CD4-positive, alpha-beta T cell treated with Interleukin-2 at 100 ng/mL for 4 hours (primary cell): ENCODE measurements at regions not wholly inside any gene's neighbourhood (a gene's known extent, or its start where the extent isn't known, plus 50 kb on each side); places are given as distances from the start of the nearest gene placed in this dataset.

Experiments used
- DNase-seq: peaks from one replicate; pipeline ENCODE4 v3.0.0-alpha.2; 2020; ENCODE audit warnings: low spot score

GRCh38 chr5:117692606-117693005, 1118.0 kb upstream of the SEMA6A start:
- no peak for DNase-seq

- DNase-seq = no peak
These were observed 1116.7 kb upstream of the SEMA6A start for GRCh38 chr5:117691081-117691870.

- DNase-seq = no peak
These were observed 1116.0 kb upstream of the SEMA6A start for GRCh38 chr5:117690612-117691011.

GRCh38 chr5:117686926-117687325, 1112.3 kb upstream of the SEMA6A start:
- no peak for DNase-seq

GRCh38 chr5:117682416-117682815, 1107.8 kb upstream of the SEMA6A start:
- no peak for DNase-seq

GRCh38 chr5:117681431-117682254, 1107.0 kb upstream of the SEMA6A start:
- DNase-seq = no peak

- no peak for DNase-seq
These were observed 1105.8 kb upstream of the SEMA6A start for GRCh38 chr5:117680426-117680825.

- no peak for DNase-seq
These were observed 1104.4 kb upstream of the SEMA6A start for GRCh38 chr5:117679046-117679445.

- DNase-seq = no peak
These were observed 1101.0 kb upstream of the SEMA6A start for GRCh38 chr5:117675646-117676045.

- no peak for DNase-seq
These were observed 1096.9 kb upstream of the SEMA6A start for GRCh38 chr5:117671551-117671950.

- no peak for DNase-seq
These were observed 1092.5 kb upstream of the SEMA6A start for GRCh38 chr5:117667105-117667504.

- no peak for DNase-seq
These were observed 1090.5 kb upstream of the SEMA6A start for GRCh38 chr5:117665121-117665520.

GRCh38 chr5:117662361-117662760, 1087.7 kb upstream of the SEMA6A start:
- no peak for DNase-seq

- DNase-seq = no peak
These were observed 1082.9 kb upstream of the SEMA6A start for GRCh38 chr5:117657541-117657940.

GRCh38 chr5:117652958-117653280, 1078.3 kb upstream of the SEMA6A start:
- no peak for DNase-seq

- no peak for DNase-seq
These were observed 1077.7 kb upstream of the SEMA6A start for GRCh38 chr5:117652036-117652957.

GRCh38 chr5:117649821-117650220, 1075.2 kb upstream of the SEMA6A start:
- DNase-seq = no peak

GRCh38 chr5:117645400-117645799, 1070.8 kb upstream of the SEMA6A start:
- no peak for DNase-seq

- no peak for DNase-seq
These were observed 1064.0 kb upstream of the SEMA6A start for GRCh38 chr5:117638581-117638980.

GRCh38 chr5:117633093-117633492, 1058.5 kb upstream of the SEMA6A start:
- DNase-seq = no peak

GRCh38 chr5:117624201-117624600, 1049.6 kb upstream of the SEMA6A start:
- DNase-seq = no peak

GRCh38 chr5:117623042-117623805, 1048.6 kb upstream of the SEMA6A start:
- no peak for DNase-seq
